WTC11 (cell line): ENCODE measurements at regions not wholly inside any gene's neighbourhood (a gene's known extent, or its start where the extent isn't known, plus 50 kb on each side); places are given as distances from the start of the nearest gene placed in this dataset.

ENCODE experiments used
- ATAC-seq: fragments of 200-7000 bp; cut with Tn5 transposase; 2 replicates; pipeline ENCODE4 v1.10.0; 2021; ENCODE audit warnings: mild to moderate bottlenecking, moderate library complexity
- CTCF ChIA-PET: fragments of 300-600 bp; sonication (Branson Sonifier 250); formaldehyde crosslinking; loops from one replicate; lab custom pipeline; 2021; ENCODE audit warnings: antibody characterized with exemption; lab: Charles Lee
- POLR2A ChIA-PET: fragments of 350-600 bp; sonication (Branson Sonifier 250); formaldehyde crosslinking; loops from one replicate; lab custom pipeline; 2021; ENCODE audit warnings: antibody characterized with exemption; lab: Charles Lee
- DNase-seq: peaks from one replicate; pipeline ENCODE4 v3.0.0; 2021; ENCODE audit warnings: low spot score
- H3K27ac Mint-ChIP-seq: 2 replicates; pipeline ENCODE4 v1.8.0; 2021; ENCODE audit warnings: mixed read lengths
- H3K27me3 Mint-ChIP-seq: 2 replicates; pipeline ENCODE4 v1.8.0; 2021; ENCODE audit warnings: low read depth, mild to moderate bottlenecking, moderate library complexity, mixed read lengths
- H3K36me3 Mint-ChIP-seq: 2 replicates; pipeline ENCODE4 v1.8.0; 2021; ENCODE audit warnings: mixed read lengths
- H3K4me1 Mint-ChIP-seq: 2 replicates; pipeline ENCODE4 v1.8.0; 2022; ENCODE audit warnings: mixed read lengths
- H3K4me3 Mint-ChIP-seq: 2 replicates; pipeline ENCODE4 v1.8.0; 2021; ENCODE audit warnings: mild to moderate bottlenecking, moderate library complexity, mixed read lengths
- H3K9me3 Mint-ChIP-seq: 2 replicates; pipeline ENCODE4 v1.8.0; 2021; ENCODE audit warnings: mixed read lengths
- CBFB ChIP-seq: sonication (generic); formaldehyde crosslinking; IDR thresholded peaks from 2 replicates; pipeline ENCODE4 v1.8.1; 2022; ENCODE audit warnings: mild to moderate bottlenecking, low read depth, missing genetic modification reagents
- GRHL2 ChIP-seq: fragments of 250-450 bp; sonication (Bioruptor Pico); IDR thresholded peaks from 2 replicates; pipeline ENCODE4 v1.8.0; 2022; ENCODE audit warnings: mild to moderate bottlenecking, moderate library complexity; ENCODE audit not compliant: insufficient replicate concordance, severe bottlenecking
- HMGA2 ChIP-seq: fragments of 250-450 bp; sonication (Bioruptor Pico); IDR thresholded peaks from 2 replicates; pipeline ENCODE4 v1.4.0; 2021; ENCODE audit warnings: mild to moderate bottlenecking, moderate library complexity
- JAZF1 ChIP-seq: fragments of 250-450 bp; sonication (Bioruptor Pico); IDR thresholded peaks from 2 replicates; pipeline ENCODE4 v1.9.0; 2021; ENCODE audit warnings: moderate library complexity, mild to moderate bottlenecking, inconsistent platforms
- NFYB ChIP-seq: sonication (generic); formaldehyde crosslinking; conservative IDR thresholded peaks from 2 replicates; pipeline ENCODE4 v1.8.0; 2022; ENCODE audit warnings: low read depth, missing genetic modification reagents
- NR3C1 ChIP-seq: sonication (generic); formaldehyde crosslinking; conservative IDR thresholded peaks from 2 replicates; pipeline ENCODE4 v1.8.1; 2023; ENCODE audit warnings: low read depth, mild to moderate bottlenecking, missing genetic modification reagents
- RELA ChIP-seq: sonication (generic); formaldehyde crosslinking; IDR thresholded peaks from 2 replicates; pipeline ENCODE4 v1.8.1; 2022; ENCODE audit warnings: missing genetic modification reagents, mild to moderate bottlenecking, borderline replicate concordance
- TCF7 ChIP-seq: sonication (generic); formaldehyde crosslinking; IDR thresholded peaks from 2 replicates; pipeline ENCODE4 v1.8.0; 2022; ENCODE audit warnings: mild to moderate bottlenecking, low read depth, missing genetic modification reagents, moderate library complexity
- ZNF138 ChIP-seq: sonication (generic); formaldehyde crosslinking; conservative IDR thresholded peaks from 2 replicates; pipeline ENCODE4 v1.8.1; 2022; ENCODE audit warnings: mild to moderate bottlenecking, moderate library complexity, missing genetic modification reagents
- ZNF232 ChIP-seq: sonication (generic); formaldehyde crosslinking; IDR thresholded peaks from 2 replicates; pipeline ENCODE4 v1.8.0; 2022; ENCODE audit warnings: mild to moderate bottlenecking, missing genetic modification reagents
- ZNF423 ChIP-seq: fragments of 250-450 bp; sonication (Bioruptor Pico); IDR thresholded peaks from 2 replicates; pipeline ENCODE4 v2.1.2; 2022; ENCODE audit warnings: mild to moderate bottlenecking, moderate library complexity
- TF ChIP-seq, protein P1 (sequence below): sonication (generic); formaldehyde crosslinking; IDR thresholded peaks from 2 replicates; pipeline ENCODE4 v1.8.1; 2022; ENCODE audit warnings: low read depth, missing genetic modification reagents, borderline replicate concordance
- TF ChIP-seq, protein P2 (sequence below): sonication (generic); formaldehyde crosslinking; IDR thresholded peaks from 2 replicates; pipeline ENCODE4 v1.8.0; 2022; ENCODE audit warnings: mild to moderate bottlenecking, missing genetic modification reagents
- TF ChIP-seq, protein P3 (sequence below): sonication (generic); formaldehyde crosslinking; IDR thresholded peaks from 2 replicates; pipeline ENCODE4 v1.8.1; 2023; ENCODE audit warnings: mild to moderate bottlenecking, missing genetic modification reagents, borderline replicate concordance
- TF ChIP-seq, protein P4 (sequence below): fragments of 200-600 bp; IDR thresholded peaks from 2 replicates; pipeline ENCODE4 v1.8.0; 2022; ENCODE audit warnings: antibody characterized with exemption
- TF ChIP-seq, protein P5 (sequence below): fragments of 250-450 bp; sonication (Bioruptor Pico); IDR thresholded peaks from 2 replicates; pipeline ENCODE4 v1.9.0; 2021; ENCODE audit warnings: mild to moderate bottlenecking
- TF ChIP-seq, protein P6 (sequence below): sonication (generic); formaldehyde crosslinking; IDR thresholded peaks from 2 replicates; pipeline ENCODE4 v1.8.0; 2023; ENCODE audit warnings: mild to moderate bottlenecking, missing genetic modification reagents
- TF ChIP-seq, protein P7 (sequence below): sonication (generic); formaldehyde crosslinking; IDR thresholded peaks from 2 replicates; pipeline ENCODE4 v1.8.0; 2022; ENCODE audit warnings: mild to moderate bottlenecking, missing genetic modification reagents

DNA sequence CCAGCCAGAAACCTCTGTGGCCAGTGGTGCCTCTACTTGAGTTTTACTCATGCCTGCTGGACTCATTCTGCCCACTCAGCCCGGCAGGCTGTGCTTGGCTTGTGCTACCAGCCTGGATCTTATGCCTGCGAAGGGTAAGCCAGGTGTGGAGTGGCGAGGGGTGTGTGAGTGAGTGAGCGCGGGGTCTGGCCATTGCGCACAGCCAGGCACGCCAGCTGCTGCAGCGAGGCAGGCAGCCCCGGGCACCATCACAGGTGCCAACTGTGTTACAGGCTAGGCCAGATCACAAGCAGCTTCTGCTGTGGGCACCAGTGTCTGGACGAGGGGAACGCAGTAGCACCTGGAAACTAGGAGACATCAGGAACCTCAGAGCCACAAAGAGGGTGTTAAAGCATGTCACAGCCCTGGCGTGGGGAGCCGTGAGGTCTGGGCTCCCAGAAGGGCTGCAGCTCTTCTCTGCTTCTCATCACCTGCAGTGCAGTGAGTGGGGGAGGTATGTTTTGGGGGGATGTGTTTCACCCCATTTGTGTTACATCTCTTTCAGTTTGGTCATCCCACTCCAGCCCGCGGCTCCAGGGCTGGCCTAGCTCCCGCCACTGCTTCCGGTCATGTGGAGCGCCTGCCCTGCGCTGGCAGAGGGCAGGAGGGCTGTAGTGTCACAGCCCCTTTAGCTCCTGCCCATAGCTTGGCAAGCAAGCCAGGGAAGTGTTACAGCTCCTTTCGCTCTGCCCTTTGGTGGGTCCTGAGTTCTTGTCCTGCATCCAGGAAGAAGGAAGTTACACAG lies 379.7 kb upstream of the IMPG1 start (continued):
- TF ChIP-seq, protein P1, sequence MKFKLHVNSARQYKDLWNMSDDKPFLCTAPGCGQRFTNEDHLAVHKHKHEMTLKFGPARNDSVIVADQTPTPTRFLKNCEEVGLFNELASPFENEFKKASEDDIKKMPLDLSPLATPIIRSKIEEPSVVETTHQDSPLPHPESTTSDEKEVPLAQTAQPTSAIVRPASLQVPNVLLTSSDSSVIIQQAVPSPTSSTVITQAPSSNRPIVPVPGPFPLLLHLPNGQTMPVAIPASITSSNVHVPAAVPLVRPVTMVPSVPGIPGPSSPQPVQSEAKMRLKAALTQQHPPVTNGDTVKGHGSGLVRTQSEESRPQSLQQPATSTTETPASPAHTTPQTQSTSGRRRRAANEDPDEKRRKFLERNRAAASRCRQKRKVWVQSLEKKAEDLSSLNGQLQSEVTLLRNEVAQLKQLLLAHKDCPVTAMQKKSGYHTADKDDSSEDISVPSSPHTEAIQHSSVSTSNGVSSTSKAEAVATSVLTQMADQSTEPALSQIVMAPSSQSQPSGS (CRISPR knock-in tag), result no peak
- TF ChIP-seq, protein P2, sequence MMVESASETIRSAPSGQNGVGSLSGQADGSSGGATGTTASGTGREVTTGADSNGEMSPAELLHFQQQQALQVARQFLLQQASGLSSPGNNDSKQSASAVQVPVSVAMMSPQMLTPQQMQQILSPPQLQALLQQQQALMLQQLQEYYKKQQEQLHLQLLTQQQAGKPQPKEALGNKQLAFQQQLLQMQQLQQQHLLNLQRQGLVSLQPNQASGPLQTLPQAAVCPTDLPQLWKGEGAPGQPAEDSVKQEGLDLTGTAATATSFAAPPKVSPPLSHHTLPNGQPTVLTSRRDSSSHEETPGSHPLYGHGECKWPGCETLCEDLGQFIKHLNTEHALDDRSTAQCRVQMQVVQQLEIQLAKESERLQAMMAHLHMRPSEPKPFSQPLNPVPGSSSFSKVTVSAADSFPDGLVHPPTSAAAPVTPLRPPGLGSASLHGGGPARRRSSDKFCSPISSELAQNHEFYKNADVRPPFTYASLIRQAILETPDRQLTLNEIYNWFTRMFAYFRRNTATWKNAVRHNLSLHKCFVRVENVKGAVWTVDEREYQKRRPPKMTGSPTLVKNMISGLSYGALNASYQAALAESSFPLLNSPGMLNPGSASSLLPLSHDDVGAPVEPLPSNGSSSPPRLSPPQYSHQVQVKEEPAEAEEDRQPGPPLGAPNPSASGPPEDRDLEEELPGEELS, result no peak
- TF ChIP-seq, protein P3, sequence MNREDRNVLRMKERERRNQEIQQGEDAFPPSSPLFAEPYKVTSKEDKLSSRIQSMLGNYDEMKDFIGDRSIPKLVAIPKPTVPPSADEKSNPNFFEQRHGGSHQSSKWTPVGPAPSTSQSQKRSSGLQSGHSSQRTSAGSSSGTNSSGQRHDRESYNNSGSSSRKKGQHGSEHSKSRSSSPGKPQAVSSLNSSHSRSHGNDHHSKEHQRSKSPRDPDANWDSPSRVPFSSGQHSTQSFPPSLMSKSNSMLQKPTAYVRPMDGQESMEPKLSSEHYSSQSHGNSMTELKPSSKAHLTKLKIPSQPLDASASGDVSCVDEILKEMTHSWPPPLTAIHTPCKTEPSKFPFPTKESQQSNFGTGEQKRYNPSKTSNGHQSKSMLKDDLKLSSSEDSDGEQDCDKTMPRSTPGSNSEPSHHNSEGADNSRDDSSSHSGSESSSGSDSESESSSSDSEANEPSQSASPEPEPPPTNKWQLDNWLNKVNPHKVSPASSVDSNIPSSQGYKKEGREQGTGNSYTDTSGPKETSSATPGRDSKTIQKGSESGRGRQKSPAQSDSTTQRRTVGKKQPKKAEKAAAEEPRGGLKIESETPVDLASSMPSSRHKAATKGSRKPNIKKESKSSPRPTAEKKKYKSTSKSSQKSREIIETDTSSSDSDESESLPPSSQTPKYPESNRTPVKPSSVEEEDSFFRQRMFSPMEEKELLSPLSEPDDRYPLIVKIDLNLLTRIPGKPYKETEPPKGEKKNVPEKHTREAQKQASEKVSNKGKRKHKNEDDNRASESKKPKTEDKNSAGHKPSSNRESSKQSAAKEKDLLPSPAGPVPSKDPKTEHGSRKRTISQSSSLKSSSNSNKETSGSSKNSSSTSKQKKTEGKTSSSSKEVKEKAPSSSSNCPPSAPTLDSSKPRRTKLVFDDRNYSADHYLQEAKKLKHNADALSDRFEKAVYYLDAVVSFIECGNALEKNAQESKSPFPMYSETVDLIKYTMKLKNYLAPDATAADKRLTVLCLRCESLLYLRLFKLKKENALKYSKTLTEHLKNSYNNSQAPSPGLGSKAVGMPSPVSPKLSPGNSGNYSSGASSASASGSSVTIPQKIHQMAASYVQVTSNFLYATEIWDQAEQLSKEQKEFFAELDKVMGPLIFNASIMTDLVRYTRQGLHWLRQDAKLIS (CRISPR knock-in tag), result no peak
- TF ChIP-seq TCF7 (CRISPR knock-in tag) (no peak), ZNF138 (CRISPR knock-in tag) (no peak)
- TF ChIP-seq, protein P4, sequence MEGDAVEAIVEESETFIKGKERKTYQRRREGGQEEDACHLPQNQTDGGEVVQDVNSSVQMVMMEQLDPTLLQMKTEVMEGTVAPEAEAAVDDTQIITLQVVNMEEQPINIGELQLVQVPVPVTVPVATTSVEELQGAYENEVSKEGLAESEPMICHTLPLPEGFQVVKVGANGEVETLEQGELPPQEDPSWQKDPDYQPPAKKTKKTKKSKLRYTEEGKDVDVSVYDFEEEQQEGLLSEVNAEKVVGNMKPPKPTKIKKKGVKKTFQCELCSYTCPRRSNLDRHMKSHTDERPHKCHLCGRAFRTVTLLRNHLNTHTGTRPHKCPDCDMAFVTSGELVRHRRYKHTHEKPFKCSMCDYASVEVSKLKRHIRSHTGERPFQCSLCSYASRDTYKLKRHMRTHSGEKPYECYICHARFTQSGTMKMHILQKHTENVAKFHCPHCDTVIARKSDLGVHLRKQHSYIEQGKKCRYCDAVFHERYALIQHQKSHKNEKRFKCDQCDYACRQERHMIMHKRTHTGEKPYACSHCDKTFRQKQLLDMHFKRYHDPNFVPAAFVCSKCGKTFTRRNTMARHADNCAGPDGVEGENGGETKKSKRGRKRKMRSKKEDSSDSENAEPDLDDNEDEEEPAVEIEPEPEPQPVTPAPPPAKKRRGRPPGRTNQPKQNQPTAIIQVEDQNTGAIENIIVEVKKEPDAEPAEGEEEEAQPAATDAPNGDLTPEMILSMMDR, result no peak

DNA sequence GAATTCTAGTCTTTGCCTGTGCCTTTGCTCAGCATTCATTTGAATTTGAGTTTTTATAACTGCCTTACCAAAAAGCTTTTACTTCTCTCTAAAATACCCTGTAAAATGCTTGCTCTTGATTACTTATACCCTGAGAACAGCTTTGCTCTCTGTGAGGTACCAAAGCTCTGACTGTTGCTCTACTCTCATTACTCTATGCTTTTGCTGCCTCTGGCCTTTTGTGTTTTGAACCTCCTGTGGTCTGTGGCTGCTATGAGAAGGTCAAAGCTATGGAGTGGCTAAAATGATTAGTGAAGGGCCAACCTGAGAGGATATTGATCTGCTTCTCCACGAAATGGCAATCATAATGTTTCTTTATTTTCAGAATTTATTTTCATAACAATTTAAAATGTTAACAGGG lies 375.6 kb upstream of the IMPG1 start:
- POLR2A ChIA-PET, result no interaction called here
- peaks cover 12% of the 10 kb centered on the region for H3K36me3 Mint-ChIP-seq
- TF ChIP-seq HMGA2 (CRISPR knock-in tag), result no peak
- TF ChIP-seq, protein P5, sequence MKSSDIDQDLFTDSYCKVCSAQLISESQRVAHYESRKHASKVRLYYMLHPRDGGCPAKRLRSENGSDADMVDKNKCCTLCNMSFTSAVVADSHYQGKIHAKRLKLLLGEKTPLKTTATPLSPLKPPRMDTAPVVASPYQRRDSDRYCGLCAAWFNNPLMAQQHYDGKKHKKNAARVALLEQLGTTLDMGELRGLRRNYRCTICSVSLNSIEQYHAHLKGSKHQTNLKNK (CRISPR knock-in tag), result no peak
- TF ChIP-seq ZNF423 (CRISPR knock-in tag), result no peak
- TF ChIP-seq, protein P6, sequence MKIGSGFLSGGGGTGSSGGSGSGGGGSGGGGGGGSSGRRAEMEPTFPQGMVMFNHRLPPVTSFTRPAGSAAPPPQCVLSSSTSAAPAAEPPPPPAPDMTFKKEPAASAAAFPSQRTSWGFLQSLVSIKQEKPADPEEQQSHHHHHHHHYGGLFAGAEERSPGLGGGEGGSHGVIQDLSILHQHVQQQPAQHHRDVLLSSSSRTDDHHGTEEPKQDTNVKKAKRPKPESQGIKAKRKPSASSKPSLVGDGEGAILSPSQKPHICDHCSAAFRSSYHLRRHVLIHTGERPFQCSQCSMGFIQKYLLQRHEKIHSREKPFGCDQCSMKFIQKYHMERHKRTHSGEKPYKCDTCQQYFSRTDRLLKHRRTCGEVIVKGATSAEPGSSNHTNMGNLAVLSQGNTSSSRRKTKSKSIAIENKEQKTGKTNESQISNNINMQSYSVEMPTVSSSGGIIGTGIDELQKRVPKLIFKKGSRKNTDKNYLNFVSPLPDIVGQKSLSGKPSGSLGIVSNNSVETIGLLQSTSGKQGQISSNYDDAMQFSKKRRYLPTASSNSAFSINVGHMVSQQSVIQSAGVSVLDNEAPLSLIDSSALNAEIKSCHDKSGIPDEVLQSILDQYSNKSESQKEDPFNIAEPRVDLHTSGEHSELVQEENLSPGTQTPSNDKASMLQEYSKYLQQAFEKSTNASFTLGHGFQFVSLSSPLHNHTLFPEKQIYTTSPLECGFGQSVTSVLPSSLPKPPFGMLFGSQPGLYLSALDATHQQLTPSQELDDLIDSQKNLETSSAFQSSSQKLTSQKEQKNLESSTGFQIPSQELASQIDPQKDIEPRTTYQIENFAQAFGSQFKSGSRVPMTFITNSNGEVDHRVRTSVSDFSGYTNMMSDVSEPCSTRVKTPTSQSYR (CRISPR knock-in tag), result no peak
- TF ChIP-seq CBFB, result no peak
- TF ChIP-seq JAZF1 (CRISPR knock-in tag), result no peak
- TF ChIP-seq NR3C1 (CRISPR knock-in tag), result no peak
- TF ChIP-seq ZNF232 (CRISPR knock-in tag), result no peak
- TF ChIP-seq GRHL2, result no peak
- no peak for TF ChIP-seq NFYB (CRISPR knock-in tag)
- TF ChIP-seq RELA (CRISPR knock-in tag), result no peak
- TF ChIP-seq, protein P7, sequence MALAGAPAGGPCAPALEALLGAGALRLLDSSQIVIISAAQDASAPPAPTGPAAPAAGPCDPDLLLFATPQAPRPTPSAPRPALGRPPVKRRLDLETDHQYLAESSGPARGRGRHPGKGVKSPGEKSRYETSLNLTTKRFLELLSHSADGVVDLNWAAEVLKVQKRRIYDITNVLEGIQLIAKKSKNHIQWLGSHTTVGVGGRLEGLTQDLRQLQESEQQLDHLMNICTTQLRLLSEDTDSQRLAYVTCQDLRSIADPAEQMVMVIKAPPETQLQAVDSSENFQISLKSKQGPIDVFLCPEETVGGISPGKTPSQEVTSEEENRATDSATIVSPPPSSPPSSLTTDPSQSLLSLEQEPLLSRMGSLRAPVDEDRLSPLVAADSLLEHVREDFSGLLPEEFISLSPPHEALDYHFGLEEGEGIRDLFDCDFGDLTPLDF, result no peak
- DNase-seq, result no peak
- peaks cover 20% of the 10 kb centered on the region for H3K9me3 Mint-ChIP-seq
- H3K27ac Mint-ChIP-seq, result peak overlapping the region; percentile 11
- H3K4me3 Mint-ChIP-seq, result no peak overlapping the region
- peak; percentile 66 for ATAC-seq
- CTCF ChIA-PET, result no interaction called here
- no peaks in the 10 kb centered on the region for H3K27me3 Mint-ChIP-seq
- H3K4me1 Mint-ChIP-seq, result peaks cover 7% of the 10 kb centered on the region
